Panc1 (cell line): ENCODE measurements at regions not wholly inside any gene's neighbourhood (a gene's known extent, or its start where the extent isn't known, plus 50 kb on each side); places are given as distances from the start of the nearest gene placed in this dataset.

ENCODE experiments used
- POLR2AphosphoS5 ChIP-seq: IDR thresholded peaks from 2 replicates; pipeline ENCODE4 v1.6.1; 2012; ENCODE audit warnings: mild to moderate bottlenecking, low read depth, low read length, moderate library complexity
- TF ChIP-seq, protein P1 (sequence below): fragments of 450-650 bp; IDR thresholded peaks from 2 replicates; pipeline ENCODE4 v1.5.1; 2017; ENCODE audit warnings: mild to moderate bottlenecking

- TF ChIP-seq POLR2AphosphoS5 = no peak
- TF ChIP-seq, protein P1, sequence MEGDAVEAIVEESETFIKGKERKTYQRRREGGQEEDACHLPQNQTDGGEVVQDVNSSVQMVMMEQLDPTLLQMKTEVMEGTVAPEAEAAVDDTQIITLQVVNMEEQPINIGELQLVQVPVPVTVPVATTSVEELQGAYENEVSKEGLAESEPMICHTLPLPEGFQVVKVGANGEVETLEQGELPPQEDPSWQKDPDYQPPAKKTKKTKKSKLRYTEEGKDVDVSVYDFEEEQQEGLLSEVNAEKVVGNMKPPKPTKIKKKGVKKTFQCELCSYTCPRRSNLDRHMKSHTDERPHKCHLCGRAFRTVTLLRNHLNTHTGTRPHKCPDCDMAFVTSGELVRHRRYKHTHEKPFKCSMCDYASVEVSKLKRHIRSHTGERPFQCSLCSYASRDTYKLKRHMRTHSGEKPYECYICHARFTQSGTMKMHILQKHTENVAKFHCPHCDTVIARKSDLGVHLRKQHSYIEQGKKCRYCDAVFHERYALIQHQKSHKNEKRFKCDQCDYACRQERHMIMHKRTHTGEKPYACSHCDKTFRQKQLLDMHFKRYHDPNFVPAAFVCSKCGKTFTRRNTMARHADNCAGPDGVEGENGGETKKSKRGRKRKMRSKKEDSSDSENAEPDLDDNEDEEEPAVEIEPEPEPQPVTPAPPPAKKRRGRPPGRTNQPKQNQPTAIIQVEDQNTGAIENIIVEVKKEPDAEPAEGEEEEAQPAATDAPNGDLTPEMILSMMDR = no peak
Measured at GRCh38 chr3:87414271-87414670, 137.9 kb upstream of the POU1F1 start.
